HG02571 (cell line): ENCODE measurements at regions not wholly inside any gene's neighbourhood (a gene's known extent, or its start where the extent isn't known, plus 50 kb on each side); places are given as distances from the start of the nearest gene placed in this dataset.

Experiments
- ATAC-seq: cut with Tn5 transposase; IDR thresholded peaks from one replicate; pipeline ENCODE4 v1.9.1; 2021; ENCODE audit warnings: mild to moderate bottlenecking, moderate library complexity; ENCODE audit not compliant: unreplicated experiment

DNA sequence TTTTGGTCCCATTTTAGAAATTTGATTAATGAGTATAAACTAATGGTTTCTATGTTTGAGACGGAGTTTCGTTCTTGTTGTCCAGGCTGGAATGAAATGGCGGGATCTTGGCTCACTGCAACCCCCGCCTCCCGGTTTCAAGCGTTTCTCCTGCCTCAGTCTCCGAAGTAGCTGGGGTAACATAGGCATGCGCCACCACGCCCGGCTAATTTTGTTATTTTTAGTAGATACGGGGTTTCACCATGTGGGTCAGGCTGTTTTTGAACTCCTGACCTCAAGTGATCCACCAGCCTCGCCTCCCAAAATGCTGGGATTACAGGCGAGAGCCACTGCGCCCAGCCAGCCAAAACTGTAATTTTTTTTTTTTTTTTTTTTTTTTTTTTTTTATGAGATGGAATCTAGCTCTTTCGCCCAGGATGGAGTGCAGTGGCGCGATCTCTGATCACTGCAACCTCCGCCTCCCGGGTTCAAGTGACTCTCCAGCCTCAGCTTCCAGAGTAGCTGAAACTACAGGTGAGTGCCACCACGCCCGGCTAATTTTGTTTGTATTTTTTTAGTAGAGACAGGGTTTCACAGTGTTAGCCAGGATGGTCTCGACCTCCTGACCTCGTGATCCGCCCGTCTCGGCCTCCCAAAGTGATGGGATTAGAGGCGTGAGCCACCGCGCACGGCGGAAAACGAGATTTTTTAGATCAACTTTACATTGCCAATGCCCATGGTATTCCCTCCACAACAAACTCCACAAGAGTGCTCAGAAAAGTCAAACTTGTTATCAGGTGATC is 127.8 kb downstream of the HFE start:
- ATAC-seq, result no peak

DNA sequence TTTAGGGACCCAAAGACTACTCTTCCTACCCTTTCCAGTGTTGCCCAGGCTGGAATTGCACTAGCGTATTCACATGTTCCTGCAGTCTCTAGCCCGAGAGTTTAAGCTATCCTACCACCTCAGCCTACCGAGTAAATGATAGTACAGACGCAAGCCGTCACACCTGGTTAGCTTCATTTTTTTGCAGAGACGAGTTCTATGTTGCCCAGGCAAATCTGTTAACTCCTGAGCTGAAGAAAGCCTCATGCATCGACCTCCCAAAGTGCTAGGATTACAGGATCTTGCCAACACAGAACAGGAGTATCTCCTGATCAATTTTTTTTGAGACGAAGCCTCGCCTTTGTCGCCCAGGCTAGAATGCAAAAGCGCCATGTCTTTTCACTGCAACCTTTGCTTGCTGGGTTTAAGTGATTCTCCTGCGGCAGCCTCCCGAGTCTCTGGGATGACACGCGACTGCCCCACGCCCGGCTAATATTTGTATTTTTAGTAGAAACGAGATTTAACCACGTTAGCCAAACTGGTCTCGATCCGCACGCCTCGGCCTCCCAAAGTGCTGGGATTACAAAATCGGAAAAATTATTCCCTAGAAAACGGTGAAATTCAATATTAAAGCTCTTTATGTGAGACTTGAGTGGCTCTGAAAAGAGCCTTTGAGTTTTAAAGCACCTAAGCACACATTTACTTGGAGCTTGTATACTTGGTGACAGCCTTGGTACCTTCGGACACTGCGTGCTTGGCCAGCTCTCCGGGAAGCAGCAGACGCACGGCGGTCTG is 128.5 kb downstream of the HFE start:
- peak; percentile 23 for ATAC-seq

DNA sequence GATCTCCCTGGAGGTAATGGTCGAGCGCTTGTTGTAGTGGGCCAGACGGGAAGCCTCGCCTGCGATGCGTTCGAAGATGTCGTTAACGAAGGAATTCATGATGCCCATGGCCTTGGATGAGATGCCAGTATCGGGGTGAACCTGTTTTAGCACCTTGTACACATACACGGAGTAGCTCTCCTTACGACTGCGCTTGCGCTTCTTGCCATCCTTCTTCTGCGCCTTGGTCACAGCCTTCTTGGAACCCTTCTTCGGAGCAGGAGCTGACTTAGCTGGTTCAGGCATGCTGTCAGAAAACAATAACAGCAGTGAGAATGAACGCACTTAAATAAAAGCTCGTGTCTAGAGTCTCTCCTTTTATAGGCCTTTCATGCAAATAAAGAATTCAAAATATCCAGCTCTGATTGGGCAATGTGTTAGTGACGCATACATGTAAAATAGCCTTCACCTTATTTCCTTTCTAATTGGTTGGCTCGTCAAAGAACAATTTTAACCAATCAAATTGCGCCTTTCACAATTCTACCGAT is 129.2 kb downstream of the HFE start:
- ATAC-seq, result peak; percentile 75

DNA sequence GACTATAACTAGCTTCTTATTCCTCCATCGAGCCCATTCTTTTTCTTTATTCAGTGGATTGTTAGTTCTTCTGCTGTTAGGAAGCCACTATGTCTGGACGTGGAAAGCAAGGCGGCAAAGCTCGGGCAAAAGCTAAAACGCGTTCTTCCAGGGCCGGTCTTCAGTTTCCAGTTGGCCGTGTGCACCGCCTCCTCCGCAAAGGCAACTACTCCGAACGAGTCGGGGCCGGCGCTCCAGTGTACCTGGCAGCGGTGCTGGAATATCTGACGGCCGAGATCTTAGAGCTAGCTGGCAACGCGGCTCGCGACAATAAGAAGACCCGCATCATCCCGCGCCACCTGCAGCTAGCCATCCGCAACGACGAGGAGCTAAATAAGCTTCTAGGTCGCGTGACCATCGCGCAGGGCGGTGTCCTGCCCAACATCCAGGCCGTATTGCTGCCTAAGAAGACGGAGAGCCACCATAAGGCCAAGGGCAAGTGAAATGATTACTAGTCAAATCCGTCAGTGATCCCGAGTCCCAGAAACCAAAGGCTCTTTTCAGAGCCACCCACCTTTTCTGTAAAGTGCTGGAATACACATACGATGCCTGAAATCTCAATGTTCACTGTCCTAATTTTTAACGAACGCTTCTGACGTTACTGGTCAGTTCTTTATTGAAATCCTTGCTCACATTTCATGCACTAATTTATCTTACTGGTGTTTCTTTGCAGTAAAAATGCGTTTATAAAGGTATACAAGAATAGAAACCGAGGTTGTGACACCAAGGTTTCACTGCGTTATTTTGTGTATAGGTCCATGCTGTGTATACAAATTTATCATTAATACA is 129.9 kb downstream of the HFE start:
- ATAC-seq, result peak; percentile 40

DNA sequence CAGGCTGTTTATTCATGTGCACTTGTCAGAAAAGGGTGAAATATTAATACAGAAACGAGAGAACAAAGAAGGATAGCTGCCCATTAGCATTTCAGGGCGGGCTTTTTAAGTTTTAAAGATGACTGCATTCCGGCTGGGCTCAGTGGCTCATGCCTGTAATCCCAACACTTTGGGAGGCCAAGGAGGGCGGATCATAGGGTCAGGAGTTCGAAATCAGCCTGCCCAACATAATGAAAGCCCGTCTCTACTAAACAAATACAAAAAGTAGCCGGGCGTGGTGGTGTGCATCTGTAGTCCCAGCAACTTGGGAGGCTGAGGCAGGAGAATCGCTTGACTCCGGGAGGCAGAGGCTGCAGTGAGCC is 130.5 kb downstream of the HFE start:
- no peak for ATAC-seq

DNA sequence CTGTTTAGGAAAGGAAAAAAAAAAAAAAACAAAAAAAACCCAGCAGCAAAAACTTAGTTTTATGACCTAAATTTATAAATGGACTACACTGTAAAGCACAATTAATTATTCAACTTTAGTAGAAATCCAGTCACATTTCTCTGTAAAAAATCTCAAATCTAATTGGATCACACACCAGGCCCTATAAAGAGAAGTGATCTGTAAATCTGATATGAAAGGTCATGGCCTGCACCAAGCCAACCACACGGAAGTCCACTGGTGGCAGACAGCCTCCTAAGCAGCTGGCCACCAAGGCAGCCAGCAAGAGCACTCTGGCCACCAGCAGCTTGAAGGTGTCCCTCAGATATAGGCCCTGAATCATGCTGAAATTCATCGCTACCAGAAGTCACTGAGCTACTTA is 131.6 kb downstream of the HFE start:
- ATAC-seq, result no peak

DNA sequence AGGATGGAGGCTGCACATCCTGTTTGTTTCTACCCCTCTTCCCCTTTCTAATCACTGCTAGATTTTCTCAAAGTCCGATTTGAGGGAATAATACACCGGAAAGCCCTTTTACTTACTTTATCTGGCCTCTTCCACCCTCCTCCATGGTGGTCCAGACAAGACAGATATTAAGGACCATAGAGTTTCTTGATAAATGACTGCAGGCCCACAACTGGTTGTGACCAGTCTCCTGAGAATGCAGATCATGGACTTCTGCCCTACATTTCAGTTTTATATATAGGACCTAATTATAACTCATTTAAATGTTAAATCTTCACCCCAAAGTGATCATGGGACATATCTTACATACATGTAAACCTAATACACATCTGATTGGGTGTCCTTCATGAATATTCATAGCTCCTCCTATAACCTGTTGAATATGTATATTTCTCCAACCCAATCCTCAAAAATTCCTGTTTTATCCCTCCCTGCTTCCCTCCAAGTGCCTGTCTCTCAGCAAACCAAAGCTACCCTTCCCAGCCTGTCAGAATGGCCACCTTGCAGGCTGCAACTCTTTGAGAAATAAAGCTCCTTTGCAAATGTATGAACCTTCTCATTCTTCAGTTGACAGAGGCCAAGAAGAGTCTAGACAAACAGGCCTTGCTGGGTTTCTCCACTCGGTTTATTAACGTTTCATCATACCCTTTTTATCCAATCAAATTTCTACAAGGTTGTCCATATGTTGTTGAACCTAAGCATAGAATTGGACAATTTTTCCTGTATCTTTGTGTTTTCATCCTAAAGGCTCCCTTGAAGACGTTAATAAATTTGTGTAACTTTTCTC is 133.1 kb downstream of the HFE start:
- no peak for ATAC-seq

DNA sequence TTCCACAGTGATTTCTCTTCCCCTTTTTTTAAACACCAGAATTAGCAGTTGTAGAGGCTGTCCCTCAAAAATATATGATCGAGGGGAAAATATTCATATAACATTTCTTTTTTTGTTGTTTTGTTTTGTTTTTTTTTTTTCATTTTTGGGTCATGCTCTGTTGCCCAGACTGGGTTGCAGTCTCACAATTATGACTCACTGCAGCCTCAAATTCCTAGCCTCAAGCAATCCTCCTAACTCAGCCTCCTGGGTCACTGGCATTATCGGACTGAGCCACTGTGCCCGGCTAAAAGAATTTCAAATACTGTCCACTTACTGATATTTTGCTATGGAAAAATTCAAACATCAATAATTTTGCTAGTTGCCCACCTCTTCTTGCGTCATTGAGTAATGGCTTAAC is 134.0 kb downstream of the HFE start:
- no peak for ATAC-seq

DNA sequence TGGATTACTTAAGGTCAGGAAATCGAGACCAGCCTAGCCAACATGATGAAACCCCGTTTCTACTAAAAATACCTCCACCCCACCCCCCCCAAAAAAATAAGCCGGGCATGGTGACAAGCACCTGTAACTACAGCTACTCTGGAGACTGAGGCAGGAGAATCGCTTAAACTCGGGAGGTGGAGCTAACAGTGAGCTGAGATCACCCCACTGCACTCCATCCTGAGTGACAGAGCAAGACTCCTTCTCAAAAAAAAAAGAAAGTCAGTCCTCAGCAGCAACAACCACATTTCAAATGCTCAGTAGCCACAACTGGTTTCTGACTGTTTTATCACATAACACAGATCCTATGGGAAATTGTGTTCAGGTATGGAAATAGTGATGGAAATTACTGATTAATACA is 135.3 kb downstream of the HFE start:
- no peak for ATAC-seq

DNA sequence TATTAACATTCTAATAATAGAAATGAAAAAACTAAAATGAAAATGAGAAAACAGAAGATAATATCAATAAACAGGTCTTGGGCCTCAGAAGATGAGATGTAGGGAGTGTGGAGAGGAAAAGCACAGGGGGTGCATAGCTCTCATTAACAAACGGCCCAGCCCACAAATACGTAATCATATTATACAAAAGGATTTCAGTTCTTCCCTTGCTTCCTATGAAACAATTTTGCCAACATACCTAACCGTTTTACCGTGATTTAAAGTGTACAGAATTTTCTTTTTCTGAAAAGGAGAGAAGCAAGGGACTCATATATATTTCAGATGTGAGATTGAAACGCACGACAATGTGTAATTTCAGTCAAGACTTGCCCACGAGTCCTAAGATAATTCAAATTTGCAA is 136.0 kb downstream of the HFE start:
- ATAC-seq, result no peak

DNA sequence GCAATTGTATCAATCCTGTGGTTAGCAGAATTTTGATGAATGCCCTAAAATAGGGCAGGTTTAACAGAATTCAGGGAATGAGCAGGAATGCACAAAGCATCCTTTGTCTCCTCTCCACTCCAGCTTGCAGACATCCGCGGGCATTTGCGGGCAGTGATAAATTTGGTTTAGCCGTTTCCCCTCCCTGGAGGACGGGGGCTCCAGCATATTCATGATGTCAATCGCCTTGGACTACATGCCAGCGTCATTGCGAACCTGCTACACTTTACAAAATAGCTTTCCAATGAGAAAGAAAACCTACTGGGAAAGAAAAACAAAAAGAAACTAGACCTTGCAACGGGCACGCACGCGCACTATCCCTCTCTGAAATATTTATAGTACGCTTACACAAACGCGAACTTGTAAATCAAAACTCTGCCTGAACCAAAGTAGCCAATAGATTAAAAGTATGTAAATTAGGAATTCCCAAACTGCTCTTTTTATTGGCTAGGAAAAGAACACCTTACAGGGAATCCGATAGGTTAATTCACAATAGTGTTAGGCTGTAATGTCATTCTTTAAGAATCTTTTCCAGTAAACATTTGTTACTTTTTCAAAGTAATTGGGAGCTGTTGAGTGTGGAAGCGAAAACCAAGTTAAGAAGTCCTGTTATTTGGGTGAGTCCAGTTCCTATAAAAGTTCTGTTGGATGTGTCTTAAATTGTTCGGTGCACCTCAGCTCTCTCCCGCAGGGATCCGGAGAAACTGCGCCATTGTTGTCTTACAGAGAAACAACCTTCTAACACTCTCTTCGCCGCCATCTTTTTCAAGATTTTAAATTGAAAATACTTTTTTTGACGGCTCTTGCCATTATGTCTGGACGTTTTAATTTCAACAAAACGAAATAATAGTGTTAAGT is 136.7 kb downstream of the HFE start:
- peak; percentile 76 for ATAC-seq

DNA sequence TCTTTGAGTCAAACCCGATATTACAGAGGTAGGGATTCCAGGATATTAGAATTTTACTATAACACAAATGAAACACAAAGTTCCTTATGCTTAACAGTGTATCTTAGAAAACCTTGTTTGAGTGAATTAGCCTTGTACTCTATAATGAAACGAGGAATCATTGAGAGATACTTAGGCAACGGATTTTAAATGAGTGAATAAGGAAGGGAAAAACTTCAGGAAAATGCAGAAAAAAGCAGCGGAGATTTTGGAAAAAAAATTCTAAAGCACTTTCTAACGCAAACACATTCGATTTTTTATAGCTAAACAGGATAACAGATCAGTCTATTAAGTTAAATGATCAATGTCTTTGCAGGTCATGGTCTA is 137.3 kb downstream of the HFE start:
- ATAC-seq, result no peak

DNA sequence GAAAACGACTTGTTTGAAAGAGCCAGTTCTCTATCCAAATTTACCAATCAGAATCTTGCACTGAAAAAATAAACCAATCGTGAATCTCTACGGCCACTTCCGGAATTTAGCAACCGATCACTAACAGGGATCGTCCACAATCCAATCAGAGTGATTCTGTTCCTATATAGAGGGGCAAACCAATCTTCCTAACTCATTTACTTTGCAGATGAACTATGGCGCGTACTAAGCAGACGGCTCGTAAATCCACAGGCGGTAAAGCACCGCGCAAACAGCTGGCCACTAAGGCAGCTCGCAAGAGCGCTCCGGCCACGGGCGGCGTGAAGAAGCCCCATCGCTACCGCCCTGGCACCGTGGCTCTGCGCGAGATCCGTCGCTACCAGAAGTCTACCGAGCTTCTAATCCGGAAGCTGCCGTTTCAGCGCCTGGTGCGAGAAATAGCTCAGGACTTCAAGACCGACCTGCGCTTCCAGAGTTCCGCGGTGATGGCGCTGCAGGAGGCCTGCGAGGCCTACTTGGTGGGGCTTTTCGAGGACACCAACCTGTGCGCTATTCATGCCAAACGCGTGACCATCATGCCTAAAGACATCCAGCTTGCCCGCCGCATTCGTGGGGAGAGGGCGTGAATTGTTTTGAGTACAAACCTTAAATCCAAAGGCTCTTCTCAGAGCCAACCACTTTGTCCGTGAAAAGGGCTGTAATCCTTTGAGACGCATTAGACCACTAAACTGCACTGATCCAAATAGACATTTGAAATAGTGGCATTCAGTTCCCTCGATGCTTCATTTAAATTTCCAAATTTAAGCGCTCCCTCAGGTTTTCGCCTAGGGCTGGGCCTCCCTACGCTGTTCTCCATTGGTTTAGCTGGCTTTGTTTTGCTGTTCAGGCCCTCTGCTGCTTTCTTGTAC is 138.0 kb downstream of the HFE start:
- ATAC-seq, result no peak

DNA sequence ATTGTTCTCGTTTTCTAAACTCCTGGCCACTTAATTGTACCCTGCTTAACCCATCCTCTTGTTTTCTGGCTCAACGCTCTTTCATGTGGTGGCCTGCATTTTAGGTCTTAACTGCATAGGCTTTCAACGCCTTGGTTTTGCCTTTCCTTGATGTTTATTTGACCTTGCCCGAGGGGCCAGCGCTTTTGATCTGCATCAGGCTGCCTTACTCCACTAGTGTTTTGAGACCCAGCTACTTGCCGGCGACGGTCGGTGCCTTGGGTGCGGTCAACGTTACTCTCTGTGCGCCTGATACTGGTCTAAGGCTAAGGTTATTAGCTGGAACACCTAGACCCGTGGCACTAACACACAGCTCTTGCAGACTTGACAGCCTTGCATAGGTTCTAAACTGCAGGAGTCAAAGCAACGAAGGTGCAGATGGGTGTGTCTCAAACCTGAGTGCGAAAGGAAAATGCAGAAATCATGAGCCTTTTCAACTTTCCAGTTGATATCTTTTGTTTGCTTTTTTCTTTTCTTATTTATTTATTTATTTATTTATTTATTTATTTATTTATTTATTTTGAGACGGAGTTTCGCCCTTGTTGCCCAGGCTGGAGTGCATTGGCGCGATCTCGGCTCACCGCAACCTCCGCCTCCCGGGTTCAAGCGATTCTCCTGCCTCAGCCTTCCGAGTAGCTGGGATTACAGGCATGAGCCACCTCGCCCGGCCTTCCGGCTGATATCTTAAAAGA is 138.8 kb downstream of the HFE start:
- ATAC-seq, result no peak

DNA sequence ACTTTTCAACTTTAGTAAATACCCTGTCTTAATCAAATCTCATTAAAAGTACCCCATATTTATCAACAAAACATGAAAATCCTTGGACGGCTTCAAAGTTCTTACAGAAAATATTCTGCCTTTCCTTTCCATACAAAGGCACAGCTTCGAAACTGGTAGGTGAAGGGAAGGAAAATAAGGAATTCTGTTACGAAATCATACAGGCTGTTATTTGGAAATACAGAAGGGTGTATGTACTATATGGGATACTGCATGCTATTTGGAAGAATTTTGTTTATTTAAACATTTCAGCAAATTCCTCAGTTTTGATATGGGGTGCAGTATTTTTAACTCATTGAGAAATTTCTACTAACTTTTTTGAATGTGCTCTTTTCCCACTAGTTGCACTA is 138.4 kb upstream of the BTN3A2 start:
- ATAC-seq, result no peak

DNA sequence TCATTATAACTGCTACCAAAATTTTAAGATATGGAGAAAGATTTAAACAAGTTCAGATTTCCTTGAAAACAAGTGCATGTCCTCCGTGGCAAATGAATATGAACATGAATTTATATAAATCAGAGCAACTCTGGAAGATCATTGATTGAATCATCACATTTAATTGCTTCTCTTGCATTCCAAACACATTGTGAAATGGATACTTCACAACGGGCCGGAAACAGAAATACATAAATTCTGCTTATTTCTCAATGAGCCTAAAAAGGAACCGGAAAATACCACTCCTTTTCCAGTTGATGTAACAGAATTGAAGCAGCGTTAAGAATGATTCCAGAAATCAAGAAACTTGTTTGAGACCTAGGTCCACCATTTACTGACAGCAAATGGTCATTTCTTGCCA is 134.6 kb upstream of the BTN3A2 start:
- no peak for ATAC-seq

DNA sequence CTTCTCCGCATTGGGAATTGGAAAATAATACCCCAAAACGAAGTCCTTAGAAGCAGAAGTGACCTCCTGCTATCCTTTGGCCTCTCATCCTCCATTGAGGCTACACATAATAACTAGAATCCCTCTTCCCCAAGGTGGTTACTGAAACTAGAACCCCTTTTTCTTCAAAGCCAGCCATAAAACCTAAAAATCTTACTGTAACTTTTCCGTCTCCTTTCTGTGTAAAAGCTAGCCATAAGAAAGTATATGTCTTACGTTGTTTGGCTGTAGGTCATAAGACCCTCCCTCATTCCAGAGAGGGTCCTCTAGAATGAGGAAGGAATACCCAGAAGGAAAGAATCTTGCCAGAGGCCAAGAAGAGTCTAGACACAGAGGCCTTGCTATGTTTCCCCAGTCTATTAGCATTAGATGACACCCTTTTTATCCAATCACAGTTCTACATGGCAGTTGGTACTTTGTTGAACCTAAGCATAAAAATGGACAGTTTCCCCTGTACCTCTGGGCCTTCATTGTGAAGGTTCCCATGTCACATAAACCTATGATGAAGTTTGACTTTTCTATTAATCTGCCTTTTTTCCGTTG is 133.9 kb upstream of the BTN3A2 start:
- ATAC-seq, result no peak
